Left ventricle myocardium inferior (tissue), 1 donor: ENCODE measurements at regions not wholly inside any gene's neighbourhood (a gene's known extent, or its start where the extent isn't known, plus 50 kb on each side); places are given as distances from the start of the nearest gene placed in this dataset.
"Not testable (repeated sequence)": the region's sequence is repeated elsewhere in the genome, so short reads cannot be mapped to it uniquely, and the experiment has no call there.

Experiments used
- DNase-seq: peaks from one replicate; pipeline ENCODE4 v3.0.0-alpha.2; 2020
- H3K27ac ChIP-seq: fragments of 200-600 bp; replicated peaks from 2 replicates; pipeline ENCODE4 v1.8.0; 2021
- H3K27me3 ChIP-seq: fragments of 200-600 bp; 2 replicates; pipeline ENCODE4 v1.8.0; 2021; ENCODE audit warnings: low read depth
- H3K36me3 ChIP-seq: fragments of 200-600 bp; 2 replicates; pipeline ENCODE4 v1.8.0; 2021
- H3K4me1 ChIP-seq: fragments of 200-600 bp; 2 replicates; pipeline ENCODE4 v1.8.0; 2021
- H3K4me3 ChIP-seq: fragments of 200-600 bp; 2 replicates; pipeline ENCODE4 v1.8.0; 2021; ENCODE audit warnings: mild to moderate bottlenecking, moderate library complexity
- H3K9me3 ChIP-seq: fragments of 200-600 bp; replicated peaks from 2 replicates; pipeline ENCODE4 v1.8.0; 2021
- CTCF ChIP-seq: fragments of 200-600 bp; IDR thresholded peaks from 2 replicates; pipeline ENCODE4 v1.8.0; 2021; ENCODE audit warnings: antibody characterized with exemption, mild to moderate bottlenecking, borderline replicate concordance
- intact Hi-C: fragments of 100-400 bp; cut with micrococcal nuclease; formaldehyde crosslinking; loops from one replicate; pipeline ENCODE4 v1.11.0; 2022
- donor health status: DM: no; HTN: yes; CAD: no; lungs with severe emphysema.

GRCh38 chr13:18971576-18972219 is 209.9 kb downstream of the TUBA3C start:
- intact Hi-C loops: no loop called here
- H3K4me3 ChIP-seq: no peak overlapping the region
- H3K27me3 ChIP-seq: no peaks in the 10 kb centered on the region
- no peak for DNase-seq
- H3K4me1 ChIP-seq: no peaks in the 10 kb centered on the region
- TF ChIP-seq CTCF: no peak
- no peaks in the 10 kb centered on the region for H3K9me3 ChIP-seq
- no peaks in the 10 kb centered on the region for H3K36me3 ChIP-seq
- no peak overlapping the region for H3K27ac ChIP-seq

DNA sequence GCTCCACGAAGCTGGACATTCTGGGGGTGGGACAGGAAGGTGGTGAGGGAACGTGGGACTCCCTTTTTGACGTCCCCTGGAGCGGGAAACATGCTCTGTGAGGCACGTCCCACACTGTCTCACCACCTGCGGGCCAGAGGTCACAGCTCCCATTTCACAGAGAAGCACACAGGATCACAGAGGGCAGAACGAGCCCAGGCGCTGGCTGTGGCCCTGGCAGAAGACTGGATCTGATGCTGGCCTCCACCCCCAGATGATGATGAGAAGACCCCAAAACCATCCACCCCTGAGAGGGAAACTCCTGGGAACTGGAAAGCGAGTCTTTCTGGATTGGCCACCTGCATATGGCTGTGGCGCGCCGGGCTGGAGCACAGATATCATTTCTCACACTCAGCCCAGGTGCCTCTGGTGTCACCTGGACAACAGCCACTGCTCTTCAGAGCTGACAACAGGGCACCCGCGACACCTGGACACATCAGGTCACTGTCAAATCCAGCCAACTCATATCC is 216.2 kb downstream of the TUBA3C start:
- no peak for TF ChIP-seq CTCF
- Histone ChIP-seq H3K27ac (no peak overlapping the region), H3K9me3 (no peaks in the 10 kb centered on the region), H3K4me1 (no peaks in the 10 kb centered on the region), H3K4me3 (no peak overlapping the region), H3K27me3 (peaks cover 24% of the 10 kb centered on the region), H3K36me3 (no peaks in the 10 kb centered on the region)
- intact Hi-C loops: no loop called here
- no peak for DNase-seq

DNA sequence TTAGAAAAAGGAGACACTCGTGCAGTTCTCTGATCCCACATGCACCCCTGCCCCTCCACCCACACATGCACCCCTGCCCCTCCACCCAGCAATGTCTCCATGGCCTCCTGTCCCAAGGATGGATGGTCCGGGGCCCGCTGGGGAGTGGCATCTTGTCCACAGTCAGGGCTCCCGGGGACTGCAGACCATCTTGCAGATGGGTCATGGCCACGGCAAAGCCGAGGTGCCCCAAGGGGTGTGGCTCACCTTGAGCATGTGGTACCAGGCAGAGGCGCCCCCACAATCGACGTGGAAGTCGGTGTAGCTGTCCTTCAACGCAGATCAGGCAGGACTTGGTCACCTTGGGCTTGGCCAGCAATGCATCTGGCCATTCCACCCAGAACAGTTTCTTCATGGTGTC is 216.7 kb downstream of the TUBA3C start:
- Histone ChIP-seq H3K9me3 (no peaks in the 10 kb centered on the region), H3K27ac (no peak overlapping the region), H3K4me1 (no peaks in the 10 kb centered on the region), H3K36me3 (no peaks in the 10 kb centered on the region), H3K4me3 (no peak overlapping the region), H3K27me3 (peaks cover 25% of the 10 kb centered on the region)
- no peak for DNase-seq
- TF ChIP-seq CTCF: no peak
- intact Hi-C loops: no loop called here

- H3K36me3 ChIP-seq, DNase-seq, H3K27ac ChIP-seq, intact Hi-C loops, H3K9me3 ChIP-seq, H3K4me3 ChIP-seq, H3K4me1 ChIP-seq: not testable (repeated sequence)
- H3K27me3 ChIP-seq: peaks cover 32% of the 10 kb centered on the region
Observed at GRCh38 chr13:18963684-18964083, 217.9 kb downstream of the TUBA3C start.

- intact Hi-C loops: no loop called here
- no peak for DNase-seq
Observed at GRCh38 chr13:18962168-18962734, 219.4 kb downstream of the TUBA3C start.

More at GRCh38 chr13:18962168-18962734, 219.4 kb downstream of the TUBA3C start:
- H3K4me3 ChIP-seq: no peak overlapping the region
- no peak overlapping the region for H3K27ac ChIP-seq
- H3K27me3 ChIP-seq: peaks cover 32% of the 10 kb centered on the region
- peaks cover 22% of the 10 kb centered on the region for H3K9me3 ChIP-seq
- H3K36me3 ChIP-seq: no peaks in the 10 kb centered on the region
- no peaks in the 10 kb centered on the region for H3K4me1 ChIP-seq
- TF ChIP-seq CTCF: no peak
